ENCODE measurements at regions not wholly inside any gene's neighbourhood (a gene's known extent, or its start where the extent isn't known, plus 50 kb on each side); places are given as distances from the start of the nearest gene placed in this dataset.
"Not testable (repeated sequence)": the region's sequence is repeated elsewhere in the genome, so short reads cannot be mapped to it uniquely, and the experiment has no call there.

DNA sequence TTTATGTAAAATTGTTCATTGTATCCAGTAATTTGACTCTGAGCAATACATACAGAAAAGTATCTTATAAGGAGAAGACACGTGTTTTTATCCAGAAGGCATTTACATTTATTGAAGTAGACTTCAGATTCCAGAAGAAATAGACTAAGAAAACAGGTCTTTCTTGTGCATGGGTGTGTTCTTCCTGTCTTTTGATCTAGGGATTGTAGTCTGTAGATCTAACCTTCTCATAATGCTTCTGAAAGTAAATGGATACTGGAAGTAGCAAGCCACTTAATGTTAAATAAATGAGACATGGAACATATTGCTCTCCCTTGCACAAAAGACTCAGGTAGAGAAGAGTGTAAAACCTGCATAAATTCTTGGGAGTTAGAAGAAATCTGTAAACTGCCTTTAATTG is 853.2 kb upstream of the B3GALT2 start:
- DNase-seq = no peak

DNA sequence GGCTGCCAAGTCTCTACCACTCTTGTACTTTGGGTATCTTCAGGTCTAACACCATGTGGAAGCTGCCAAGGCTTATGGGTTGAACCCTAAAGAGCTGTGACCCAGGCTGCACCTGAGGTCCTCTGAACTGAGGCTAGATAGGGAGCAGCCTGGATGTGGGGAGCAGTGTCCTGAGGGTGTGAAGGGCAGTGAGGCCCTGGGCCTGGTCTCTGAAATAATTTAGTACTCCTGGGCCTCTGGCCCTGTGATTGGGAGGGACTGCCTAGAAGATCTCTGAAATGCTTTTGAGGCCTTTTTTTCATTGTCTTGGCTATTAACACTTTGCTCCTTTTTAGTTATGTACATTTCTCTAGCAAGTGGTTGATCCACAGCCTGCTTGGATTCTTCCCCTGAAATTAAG is 847.2 kb upstream of the B3GALT2 start:
- no peak for DNase-seq

DNA sequence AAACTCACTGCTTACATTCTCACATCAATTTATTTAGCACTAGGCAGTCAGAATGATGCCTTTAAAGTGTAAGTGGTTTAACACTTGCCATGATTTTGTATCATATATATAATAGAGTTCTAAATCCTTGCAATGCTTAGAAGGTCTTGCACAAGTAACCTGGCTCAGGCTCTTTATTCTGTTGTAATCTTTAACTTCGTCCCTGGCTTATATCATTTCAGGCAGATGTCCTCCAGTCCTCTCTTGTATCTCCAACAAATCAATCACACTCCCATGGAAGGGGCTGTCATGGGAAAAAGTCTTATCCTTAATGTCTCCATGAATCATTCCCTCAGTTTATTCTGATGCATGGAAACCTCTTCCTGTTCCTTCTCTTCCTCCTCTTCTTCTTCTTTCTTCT is 841.6 kb upstream of the B3GALT2 start:
- DNase-seq = no peak

DNA sequence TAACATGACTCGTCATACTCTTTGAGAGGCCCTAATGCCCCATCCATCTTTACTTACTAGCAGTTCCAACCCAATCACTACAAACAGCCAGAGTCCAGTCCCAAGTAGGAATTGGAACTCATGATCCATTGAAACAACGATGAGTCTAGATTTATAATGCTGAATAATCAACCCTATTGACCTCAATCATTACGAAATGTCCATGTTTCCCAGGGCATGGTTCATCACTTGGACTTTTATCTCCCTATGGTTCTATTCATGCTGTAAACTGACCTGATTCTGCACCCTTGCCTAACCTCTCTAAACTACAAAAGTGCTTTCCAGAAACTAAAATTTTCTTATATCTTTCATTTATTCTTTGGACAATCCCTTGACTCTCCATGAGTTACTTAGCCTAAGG is 840.0 kb upstream of the B3GALT2 start:
- DNase-seq = no peak

GRCh38 chr1:194024659-194025058 is 838.2 kb upstream of the B3GALT2 start:
- no peak for DNase-seq

- no peak for DNase-seq
Measured at GRCh38 chr1:194014014-194014413, 827.6 kb upstream of the B3GALT2 start.

DNA sequence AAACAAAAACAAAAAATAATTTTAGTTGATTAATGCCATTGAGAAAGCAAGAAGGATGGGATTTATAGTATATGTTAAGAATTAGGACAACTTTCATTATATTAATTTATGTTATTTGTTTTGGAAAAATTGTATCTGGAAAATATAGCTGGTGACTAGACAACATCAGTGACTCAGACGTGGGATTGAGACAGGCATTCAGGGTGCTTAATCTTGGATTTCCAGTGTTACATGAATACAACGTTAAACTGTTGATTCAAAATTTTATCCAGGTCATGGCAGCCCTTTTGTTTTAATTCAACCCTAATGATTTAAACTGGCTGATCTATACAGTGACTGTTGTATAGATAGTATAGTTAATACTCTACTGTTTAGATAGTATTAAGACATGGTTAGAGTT is 827.1 kb upstream of the B3GALT2 start:
- no peak for DNase-seq

GRCh38 chr1:194004146-194004545 is 817.7 kb upstream of the B3GALT2 start:
- no peak for DNase-seq

- DNase-seq = not testable (repeated sequence)
Measured at GRCh38 chr1:194001726-194002350, 815.4 kb upstream of the B3GALT2 start.

DNA sequence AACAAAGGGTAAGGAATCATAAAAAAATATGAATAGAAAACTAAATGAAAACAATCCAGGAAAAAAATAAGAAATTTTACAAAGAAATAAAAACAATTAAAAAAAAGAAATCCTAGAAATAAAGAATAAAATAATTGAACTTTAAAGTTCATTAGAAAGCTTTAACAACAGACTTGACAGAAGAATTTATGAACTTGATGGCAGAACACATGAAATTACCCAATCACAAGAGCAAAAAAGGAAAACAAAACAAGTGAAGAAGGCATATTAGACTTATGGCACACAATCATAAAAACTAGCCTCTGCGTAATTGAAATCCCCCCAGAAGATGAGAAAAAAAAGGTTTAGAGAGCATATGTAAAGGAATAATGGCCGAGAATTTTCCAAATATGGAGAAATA is 802.5 kb upstream of the B3GALT2 start:
- no peak for DNase-seq

- no peak for DNase-seq
Measured at GRCh38 chr1:193979219-193979618, 792.8 kb upstream of the B3GALT2 start.

GRCh38 chr1:193974286-193974798 is 787.9 kb upstream of the B3GALT2 start:
- no peak for DNase-seq

GRCh38 chr1:193973428-193973827 is 787.0 kb upstream of the B3GALT2 start:
- no peak for DNase-seq

DNA sequence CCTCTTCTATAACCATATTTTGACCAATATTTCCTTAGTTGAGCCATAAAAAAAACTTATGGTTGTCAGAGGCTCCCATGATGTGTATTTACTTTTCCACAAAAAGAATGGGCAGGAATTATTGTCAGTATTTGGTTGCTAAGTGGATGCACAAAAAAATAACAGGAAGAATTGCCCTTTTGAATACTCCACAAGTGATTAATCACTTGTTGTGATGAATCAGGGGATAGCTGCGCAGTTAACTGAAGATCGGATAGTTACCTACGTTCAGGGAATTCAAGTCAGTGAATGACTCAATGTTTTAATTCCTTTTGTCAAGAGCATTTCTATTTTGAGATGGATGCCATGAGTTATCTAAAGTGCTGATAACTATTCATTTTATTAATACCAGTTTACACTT is 785.2 kb upstream of the B3GALT2 start:
- DNase-seq = no peak

GRCh38 chr1:193960499-193960898 is 774.1 kb upstream of the B3GALT2 start:
- no peak for DNase-seq

DNA sequence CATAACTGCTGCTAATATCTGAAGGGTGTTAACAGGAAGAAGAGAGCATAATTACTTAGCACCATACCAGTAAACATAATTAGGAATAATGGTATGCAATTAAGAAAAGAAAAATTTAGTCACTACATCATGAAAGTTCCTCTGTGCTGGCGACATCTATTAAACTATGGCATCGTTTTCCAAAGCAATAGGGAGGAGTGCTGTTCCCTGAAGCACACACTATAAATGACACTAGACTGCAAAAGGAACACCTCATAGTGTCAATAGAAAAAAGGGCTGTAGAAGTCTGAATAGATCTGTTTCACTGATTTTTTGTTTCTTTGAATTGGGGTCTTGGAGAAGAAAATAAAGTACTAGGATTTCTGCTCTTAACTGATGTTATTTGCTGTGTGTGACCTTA is 773.6 kb upstream of the B3GALT2 start:
- DNase-seq = no peak

GRCh38 chr1:193957556-193958095 is 771.2 kb upstream of the B3GALT2 start:
- no peak for DNase-seq

DNA sequence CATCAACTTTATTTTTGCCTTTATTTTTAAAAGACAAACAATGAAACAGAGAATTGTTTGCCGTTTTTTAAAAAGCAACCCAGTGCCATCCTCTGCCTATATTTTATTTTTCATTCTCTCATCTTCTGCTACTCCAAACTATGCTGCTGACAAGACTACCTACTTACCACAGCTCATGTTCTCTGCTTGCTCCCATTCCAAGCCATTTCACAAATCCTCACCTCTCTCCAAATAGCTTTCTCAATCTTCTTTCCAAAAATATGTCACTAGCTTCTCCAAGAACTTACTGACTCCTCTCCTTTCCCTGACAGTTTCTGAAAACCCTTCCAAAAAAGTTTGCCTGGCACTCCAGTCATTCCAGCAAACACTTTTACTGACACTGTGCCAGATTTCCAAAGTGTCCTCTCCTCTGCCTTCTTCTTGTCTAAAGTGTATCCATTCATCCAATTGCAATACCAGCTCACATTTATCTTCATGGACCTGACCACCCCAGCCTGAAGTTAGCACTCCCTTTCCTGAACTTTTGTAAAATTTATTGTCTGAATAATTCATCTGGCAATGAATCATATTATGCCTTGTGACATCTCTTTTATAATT is 766.5 kb upstream of the B3GALT2 start:
- DNase-seq = no peak

DNA sequence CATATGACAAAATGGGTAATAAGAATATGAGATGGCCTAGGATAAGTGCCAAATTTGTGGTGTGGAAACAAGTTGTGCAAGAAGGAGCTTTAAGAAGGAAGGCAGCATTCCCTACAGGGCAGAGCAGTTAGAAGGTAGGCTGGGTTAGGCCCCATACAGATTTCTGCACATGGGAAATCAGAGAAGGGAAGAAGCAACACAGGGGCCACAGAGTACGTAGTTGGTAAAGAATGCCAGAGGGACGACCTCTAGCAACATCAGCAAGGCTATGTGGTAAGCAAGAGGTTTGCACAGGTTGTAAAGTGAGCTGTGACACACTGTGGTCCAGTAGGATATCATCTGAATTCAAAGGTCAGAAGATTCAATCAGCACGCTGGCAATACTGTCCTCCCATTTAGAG is 765.6 kb upstream of the B3GALT2 start:
- no peak for DNase-seq

DNA sequence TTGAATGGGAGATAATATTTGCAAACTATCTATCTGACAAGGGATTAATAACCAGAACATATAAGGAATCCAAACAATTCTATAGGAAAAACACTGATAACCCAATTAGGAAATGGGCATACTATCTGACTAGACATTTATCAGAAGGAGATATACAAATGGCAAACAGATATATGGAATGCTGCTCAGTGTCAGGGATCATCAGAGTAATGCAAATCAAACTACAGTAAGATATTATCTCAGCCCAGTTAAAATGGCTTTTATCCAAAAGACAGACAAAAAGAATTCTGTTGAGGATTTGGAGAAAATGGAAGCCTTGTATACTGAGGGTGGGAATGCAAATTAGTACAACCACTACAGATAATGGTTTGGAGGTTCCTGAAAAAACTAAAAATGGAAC is 758.0 kb upstream of the B3GALT2 start:
- no peak for DNase-seq

DNA sequence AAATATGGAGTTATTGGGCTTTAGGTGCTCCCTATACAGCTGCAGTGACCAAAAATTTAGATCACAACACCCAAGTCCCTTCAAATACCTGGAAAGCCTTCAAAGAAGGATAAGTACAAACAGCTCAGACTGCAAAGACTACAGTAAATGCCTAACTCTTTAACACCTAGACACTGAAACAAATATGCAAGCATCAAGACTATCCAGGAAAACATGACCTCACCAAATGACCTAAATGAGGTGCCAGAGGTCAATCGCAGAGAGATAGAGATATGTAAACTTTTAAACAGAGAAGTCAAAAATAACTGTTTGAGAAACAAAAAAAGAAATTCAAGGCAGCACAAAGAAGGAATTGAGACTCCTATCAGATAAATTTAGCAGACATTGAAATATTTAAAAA is 753.8 kb upstream of the B3GALT2 start:
- DNase-seq = no peak

GRCh38 chr1:193939585-193939984 is 753.2 kb upstream of the B3GALT2 start:
- no peak for DNase-seq

- no peak for DNase-seq
Measured at GRCh38 chr1:193937308-193937707, 750.9 kb upstream of the B3GALT2 start.

DNA sequence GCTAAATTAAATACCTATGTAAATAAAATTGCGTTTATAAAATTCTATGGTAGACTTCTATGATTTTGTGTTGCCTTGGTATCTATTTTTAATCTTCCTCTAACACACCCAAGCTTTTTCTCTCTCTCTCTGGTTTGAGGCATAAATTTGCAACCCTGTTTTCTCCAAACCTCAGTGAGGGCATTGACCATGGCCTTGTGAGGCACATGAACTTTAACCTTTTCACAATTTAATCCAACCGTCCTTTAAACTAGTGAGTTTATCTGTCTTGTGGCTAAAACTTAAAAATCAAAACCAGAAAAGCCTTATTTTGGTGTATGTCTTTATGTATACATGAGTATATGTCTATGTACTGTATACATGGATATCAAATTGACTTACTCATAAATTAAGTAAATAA is 746.6 kb upstream of the B3GALT2 start:
- DNase-seq = no peak

- no peak for DNase-seq
Measured at GRCh38 chr1:193931356-193931755, 744.9 kb upstream of the B3GALT2 start.
